Activated CD4-positive, CD25-positive, alpha-beta regulatory T cell treated with anti-CD3 and anti-CD28 coated beads, Interleukin-2, amount 50 U/mL, for 24 hours (primary cell): ENCODE measurements at regions not wholly inside any gene's neighbourhood (a gene's known extent, or its start where the extent isn't known, plus 50 kb on each side); places are given as distances from the start of the nearest gene placed in this dataset.
A peak's percentile ranks its signal among the peaks of the same experiment; 100 is the strongest.

Experiments
- ATAC-seq, 2 donors: fragments of 150-1000 bp; cut with Tn5 transposase; one replicate each; pipeline ENCODE4 v1.10.0; 2021; ENCODE audit warnings: mild to moderate bottlenecking in 1 of 2, moderate library complexity in 1 of 2

GRCh38 chr2:204184226-204184625 lies 247.7 kb downstream of the ICOS start:
- no peak for ATAC-seq

- ATAC-seq, result peak in 1 of 2 donors; percentile 38
Observed at GRCh38 chr2:204187229-204188083, 250.9 kb downstream of the ICOS start.

GRCh38 chr2:204191574-204191973 lies 255.0 kb downstream of the ICOS start:
- no peak for ATAC-seq

- no peak for ATAC-seq
Observed at GRCh38 chr2:204195498-204195897, 258.9 kb downstream of the ICOS start.

- ATAC-seq, result no peak
Observed at GRCh38 chr2:204197336-204198005, 260.9 kb downstream of the ICOS start.

GRCh38 chr2:204199357-204199756 lies 262.8 kb downstream of the ICOS start:
- no peak for ATAC-seq

GRCh38 chr2:204201507-204201906 lies 264.9 kb downstream of the ICOS start:
- no peak for ATAC-seq

- no peak for ATAC-seq
Observed at GRCh38 chr2:204202253-204202652, 265.7 kb downstream of the ICOS start.

- no peak for ATAC-seq
Observed at GRCh38 chr2:204203704-204204103, 267.1 kb downstream of the ICOS start.

GRCh38 chr2:204205082-204205481 lies 268.5 kb downstream of the ICOS start:
- ATAC-seq, result no peak

GRCh38 chr2:204205538-204205937 lies 269.0 kb downstream of the ICOS start:
- ATAC-seq, result no peak

GRCh38 chr2:204207866-204208265 lies 271.3 kb downstream of the ICOS start:
- ATAC-seq, result no peak

- ATAC-seq, result no peak
Observed at GRCh38 chr2:204213588-204213987, 277.0 kb downstream of the ICOS start.

- no peak for ATAC-seq
Observed at GRCh38 chr2:204218040-204218439, 281.5 kb downstream of the ICOS start.

- ATAC-seq, result no peak
Observed at GRCh38 chr2:204219196-204219595, 282.6 kb downstream of the ICOS start.

- no peak for ATAC-seq
Observed at GRCh38 chr2:204220896-204221295, 284.3 kb downstream of the ICOS start.

- ATAC-seq, result no peak
Observed at GRCh38 chr2:204223046-204223445, 286.5 kb downstream of the ICOS start.

- ATAC-seq, result no peak
Observed at GRCh38 chr2:204223544-204223943, 287.0 kb downstream of the ICOS start.

GRCh38 chr2:204225671-204226073 lies 289.1 kb downstream of the ICOS start:
- ATAC-seq, result no peak

- ATAC-seq, result no peak
Observed at GRCh38 chr2:204226305-204226880, 289.8 kb downstream of the ICOS start.

GRCh38 chr2:204228169-204228886 lies 291.8 kb downstream of the ICOS start:
- no peak for ATAC-seq

- ATAC-seq, result no peak
Observed at GRCh38 chr2:204234248-204234647, 297.7 kb downstream of the ICOS start.

- no peak for ATAC-seq
Observed at GRCh38 chr2:204234879-204235278, 298.3 kb downstream of the ICOS start.
